ENCODE measurements at regions not wholly inside any gene's neighbourhood (a gene's known extent, or its start where the extent isn't known, plus 50 kb on each side); places are given as distances from the start of the nearest gene placed in this dataset.
A peak's percentile ranks its signal among the peaks of the same experiment; 100 is the strongest.

- H3K79me2 ChIP-seq (ENCODE audit: low read depth) = no peaks in the 10 kb centered on the region
- H3K4me1 ChIP-seq (replicated peaks; ENCODE audit: insufficient read depth) = no peaks in the 10 kb centered on the region
- no peaks in the 10 kb centered on the region for H3K9me3 ChIP-seq (ENCODE audit: insufficient read depth, low read depth)
- intact Hi-C loops (cut with micrococcal nuclease; ENCODE audit: unreplicated experiment) = loop anchor here (5.0 kb wide), 1 partner anchor 1116 kb away; no protein-coding TSS in a partner anchor
- POLR2A ChIA-PET (ENCODE audit: unreplicated experiment) = no interaction called here
- H3K27ac ChIP-seq = no peak overlapping the region
- no peak for DNase-seq
- CTCF ChIA-PET = no interaction called here
- H3K4me3 ChIP-seq = peak overlapping the region; percentile 25; the same call in 1 of the 2 replicates
- H3K27me3 ChIP-seq (ENCODE audit: insufficient read depth, low read depth) = no peaks in the 10 kb centered on the region
- BruUV-seq (replicated peaks) = no TSS peak
- H3K4me2 ChIP-seq = no peak overlapping the region
- TF ChIP-seq CTCF (conservative IDR thresholded peaks at IDR 0.05) = no peak
- TF ChIP-seq EZH2 (IDR thresholded peaks at IDR 0.05; ENCODE audit: low read depth) = no peak
- no peaks in the 10 kb centered on the region for H4K20me1 ChIP-seq (ENCODE audit: insufficient read depth)
- H2AFZ ChIP-seq = peak overlapping the region; percentile 71; the same call in 1 of the 2 replicates
- no peaks in the 10 kb centered on the region for H3K9me2 ChIP-seq (ENCODE audit: insufficient read depth)
- no peaks in the 10 kb centered on the region for H3K36me3 ChIP-seq (ENCODE audit: low read depth)
- no peaks in the 10 kb centered on the region for H3F3A ChIP-seq (ENCODE audit: insufficient read depth, low read depth)
These were observed 566.9 kb downstream of the PLCL1 start for GRCh38 chr2:198371329-198371728.

- Histone ChIP-seq H3K4me3 (no peak overlapping the region), H3K27me3 (ENCODE audit: insufficient read depth, low read depth) (no peaks in the 10 kb centered on the region), H4K20me1 (ENCODE audit: insufficient read depth) (no peaks in the 10 kb centered on the region), H3K4me2 (no peak overlapping the region), H3K79me2 (ENCODE audit: low read depth) (no peaks in the 10 kb centered on the region), H3F3A (ENCODE audit: insufficient read depth, low read depth) (no peaks in the 10 kb centered on the region), H2AFZ (no peak overlapping the region), H3K36me3 (ENCODE audit: low read depth) (no peaks in the 10 kb centered on the region), H3K27ac (no peak overlapping the region), H3K9me2 (ENCODE audit: insufficient read depth) (no peaks in the 10 kb centered on the region), H3K4me1 (replicated peaks; ENCODE audit: insufficient read depth) (no peaks in the 10 kb centered on the region), H3K9me3 (ENCODE audit: insufficient read depth, low read depth) (no peaks in the 10 kb centered on the region)
- BruUV-seq (replicated peaks) = no TSS peak
- CTCF ChIA-PET = no interaction called here
- no peak for TF ChIP-seq CTCF (conservative IDR thresholded peaks at IDR 0.05)
- TF ChIP-seq EZH2 (IDR thresholded peaks at IDR 0.05; ENCODE audit: low read depth) = no peak
- POLR2A ChIA-PET (ENCODE audit: unreplicated experiment) = no interaction called here
- no peak for DNase-seq
- intact Hi-C loops (cut with micrococcal nuclease; ENCODE audit: unreplicated experiment) = no loop called here
These were observed 563.7 kb downstream of the PLCL1 start for GRCh38 chr2:198368089-198368488.

GRCh38 chr2:198362740-198363139, 558.3 kb downstream of the PLCL1 start:
- BruUV-seq (replicated peaks) = no TSS peak
- no peak overlapping the region for H2AFZ ChIP-seq
- H4K20me1 ChIP-seq (ENCODE audit: insufficient read depth) = no peaks in the 10 kb centered on the region
- H3K36me3 ChIP-seq (ENCODE audit: low read depth) = no peaks in the 10 kb centered on the region
- no peaks in the 10 kb centered on the region for H3F3A ChIP-seq (ENCODE audit: insufficient read depth, low read depth)
- no peaks in the 10 kb centered on the region for H3K27me3 ChIP-seq (ENCODE audit: insufficient read depth, low read depth)
- DNase-seq = no peak
- H3K27ac ChIP-seq = no peak overlapping the region
- intact Hi-C loops (cut with micrococcal nuclease; ENCODE audit: unreplicated experiment) = no loop called here
- H3K9me2 ChIP-seq (ENCODE audit: insufficient read depth) = 0 out of 2 replicates have a peak, but pooled peaks cover 3% of the 10 kb centered on the region
- no peaks in the 10 kb centered on the region for H3K79me2 ChIP-seq (ENCODE audit: low read depth)
- ChIA-PET POLR2A (ENCODE audit: unreplicated experiment) (no interaction called here), CTCF (no interaction called here)
- no peaks in the 10 kb centered on the region for H3K4me1 ChIP-seq (replicated peaks; ENCODE audit: insufficient read depth)
- no peaks in the 10 kb centered on the region for H3K9me3 ChIP-seq (ENCODE audit: insufficient read depth, low read depth)
- no peak overlapping the region for H3K4me3 ChIP-seq
- H3K4me2 ChIP-seq = no peak overlapping the region
- TF ChIP-seq CTCF (conservative IDR thresholded peaks at IDR 0.05) (no peak), EZH2 (IDR thresholded peaks at IDR 0.05; ENCODE audit: low read depth) (no peak)

All from PC-9 (cell line).